PC-3 (cell line): ENCODE measurements at regions not wholly inside any gene's neighbourhood (a gene's known extent, or its start where the extent isn't known, plus 50 kb on each side); places are given as distances from the start of the nearest gene placed in this dataset.

Source experiments
- ATAC-seq: fragments of 200-7000 bp; cut with Tn5 transposase; 2 replicates; pipeline ENCODE4 v1.9.1; 2020; ENCODE audit warnings: mild to moderate bottlenecking, moderate library complexity
- BruUV-seq: library from RNA; stranded (reverse); fragments of 400-500 nt; replicated peaks from 2 replicates; lab custom pipeline; 2021; lab: Mats Ljungman, UMichigan
- CTCF ChIA-PET: fragments of 300-600 bp; sonication (Branson Sonifier 250); formaldehyde crosslinking; loops from one replicate; lab custom pipeline; 2022; ENCODE audit warnings: antibody characterized with exemption; lab: Charles Lee
- POLR2A ChIA-PET: fragments of 300-600 bp; sonication (Branson Sonifier 250); formaldehyde crosslinking; loops from one replicate; lab custom pipeline; 2022; ENCODE audit warnings: antibody characterized with exemption; ENCODE audit not compliant: unreplicated experiment; lab: Charles Lee
- DNase-seq: peaks from one replicate; pipeline ENCODE4 v3.0.0-alpha.2; 2015
- H2AFZ ChIP-seq: fragments of 300-600 bp; sonication (generic); 2 replicates; pipeline ENCODE4 v1.6.0; 2016; ENCODE audit warnings: antibody characterized with exemption, low read length
- H3F3A ChIP-seq: fragments of 300-600 bp; sonication (generic); one replicate; pipeline ENCODE4 v1.6.0; 2017; ENCODE audit warnings: antibody characterized with exemption, low read length, control low read depth, mild to moderate bottlenecking; ENCODE audit not compliant: unreplicated experiment
- H3K27ac ChIP-seq: fragments of 300-600 bp; sonication (generic); 2 replicates; pipeline ENCODE4 v1.5.1; 2016; ENCODE audit warnings: mild to moderate bottlenecking, low read length
- H3K27me3 ChIP-seq: fragments of 300-600 bp; sonication (generic); 2 replicates; pipeline ENCODE4 v1.6.1; 2016; ENCODE audit warnings: low read length, mixed read lengths
- H3K36me3 ChIP-seq: fragments of 300-600 bp; sonication (generic); 2 replicates; pipeline ENCODE4 v1.6.1; 2016; ENCODE audit warnings: low read depth, mixed run types, low read length, mixed read lengths
- H3K4me1 ChIP-seq: fragments of 300-600 bp; sonication (generic); 2 replicates; pipeline ENCODE4 v1.5.1; 2016; ENCODE audit warnings: low read length; ENCODE audit not compliant: insufficient read depth
- H3K4me2 ChIP-seq: fragments of 300-600 bp; sonication (generic); 2 replicates; pipeline ENCODE4 v1.6.0; 2016; ENCODE audit warnings: low read length
- H3K4me3 ChIP-seq: fragments of 300-600 bp; sonication (generic); 2 replicates; pipeline ENCODE4 v1.5.1; 2016; ENCODE audit warnings: mild to moderate bottlenecking, low read length, mixed read lengths
- H3K79me2 ChIP-seq: fragments of 300-600 bp; sonication (generic); 2 replicates; pipeline ENCODE4 v1.6.1; 2017; ENCODE audit warnings: low read length, mixed read lengths
- H3K9ac ChIP-seq: fragments of 300-600 bp; sonication (generic); 2 replicates; pipeline ENCODE4 v1.6.0; 2016; ENCODE audit warnings: mild to moderate bottlenecking, low read length
- H3K9me2 ChIP-seq: fragments of 300-600 bp; sonication (generic); replicated peaks from 2 replicates; pipeline ENCODE4 v1.6.1; 2016; ENCODE audit warnings: mixed run types, low read length, mixed read lengths
- H3K9me3 ChIP-seq: fragments of 300-600 bp; sonication (generic); 2 replicates; pipeline ENCODE4 v1.6.1; 2016; ENCODE audit warnings: low read length, mixed read lengths
- H4K20me1 ChIP-seq: fragments of 300-600 bp; sonication (generic); 2 replicates; pipeline ENCODE4 v1.6.1; 2016; ENCODE audit warnings: low read length, mixed read lengths
- EZH2 ChIP-seq: fragments of 300-600 bp; sonication (generic); IDR thresholded peaks from one replicate; pipeline ENCODE4 v1.6.1; 2017; ENCODE audit warnings: antibody characterized with exemption, mild to moderate bottlenecking, low read length; ENCODE audit not compliant: unreplicated experiment
- EZH2phosphoT487 ChIP-seq: fragments of 300-600 bp; sonication (generic); IDR thresholded peaks from 2 replicates; pipeline ENCODE4 v1.6.1; 2018; ENCODE audit warnings: mild to moderate bottlenecking, antibody characterized with exemption, low read length, borderline replicate concordance
- intact Hi-C: fragments of 100-400 bp; cut with micrococcal nuclease; formaldehyde crosslinking; loops from 2 replicates; pipeline ENCODE4 v1.9.0; 2023
- TF ChIP-seq, protein P1 (sequence below): fragments of 300-600 bp; sonication (generic); conservative IDR thresholded peaks from 2 replicates; pipeline ENCODE4 v1.5.1; 2017; ENCODE audit warnings: antibody characterized with exemption, low read depth, mild to moderate bottlenecking, low read length

- Histone ChIP-seq H3K27me3 (peaks cover 93% of the 10 kb centered on the region), H3K9ac (no peak overlapping the region), H3K4me3 (no peak overlapping the region), H2AFZ (no peak overlapping the region), H3K79me2 (no peaks in the 10 kb centered on the region), H4K20me1 (no peaks in the 10 kb centered on the region), H3K9me2 (no peaks in the 10 kb centered on the region), H3K27ac (no peak overlapping the region), H3K36me3 (no peaks in the 10 kb centered on the region), H3F3A (no peaks in the 10 kb centered on the region), H3K4me2 (no peak overlapping the region), H3K4me1 (no peaks in the 10 kb centered on the region), H3K9me3 (no peaks in the 10 kb centered on the region)
- DNase-seq (no peak), ATAC-seq (no peak)
- BruUV-seq: no TSS peak
- POLR2A ChIA-PET: no interaction called here
- CTCF ChIA-PET: no interaction called here
- intact Hi-C loops: no loop called here
- TF ChIP-seq EZH2phosphoT487: no peak
- no peak for TF ChIP-seq EZH2
- TF ChIP-seq, protein P1, sequence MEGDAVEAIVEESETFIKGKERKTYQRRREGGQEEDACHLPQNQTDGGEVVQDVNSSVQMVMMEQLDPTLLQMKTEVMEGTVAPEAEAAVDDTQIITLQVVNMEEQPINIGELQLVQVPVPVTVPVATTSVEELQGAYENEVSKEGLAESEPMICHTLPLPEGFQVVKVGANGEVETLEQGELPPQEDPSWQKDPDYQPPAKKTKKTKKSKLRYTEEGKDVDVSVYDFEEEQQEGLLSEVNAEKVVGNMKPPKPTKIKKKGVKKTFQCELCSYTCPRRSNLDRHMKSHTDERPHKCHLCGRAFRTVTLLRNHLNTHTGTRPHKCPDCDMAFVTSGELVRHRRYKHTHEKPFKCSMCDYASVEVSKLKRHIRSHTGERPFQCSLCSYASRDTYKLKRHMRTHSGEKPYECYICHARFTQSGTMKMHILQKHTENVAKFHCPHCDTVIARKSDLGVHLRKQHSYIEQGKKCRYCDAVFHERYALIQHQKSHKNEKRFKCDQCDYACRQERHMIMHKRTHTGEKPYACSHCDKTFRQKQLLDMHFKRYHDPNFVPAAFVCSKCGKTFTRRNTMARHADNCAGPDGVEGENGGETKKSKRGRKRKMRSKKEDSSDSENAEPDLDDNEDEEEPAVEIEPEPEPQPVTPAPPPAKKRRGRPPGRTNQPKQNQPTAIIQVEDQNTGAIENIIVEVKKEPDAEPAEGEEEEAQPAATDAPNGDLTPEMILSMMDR: no peak
Observed at GRCh38 chr20:24823989-24824693, 124.9 kb upstream of the CST7 start.

DNA sequence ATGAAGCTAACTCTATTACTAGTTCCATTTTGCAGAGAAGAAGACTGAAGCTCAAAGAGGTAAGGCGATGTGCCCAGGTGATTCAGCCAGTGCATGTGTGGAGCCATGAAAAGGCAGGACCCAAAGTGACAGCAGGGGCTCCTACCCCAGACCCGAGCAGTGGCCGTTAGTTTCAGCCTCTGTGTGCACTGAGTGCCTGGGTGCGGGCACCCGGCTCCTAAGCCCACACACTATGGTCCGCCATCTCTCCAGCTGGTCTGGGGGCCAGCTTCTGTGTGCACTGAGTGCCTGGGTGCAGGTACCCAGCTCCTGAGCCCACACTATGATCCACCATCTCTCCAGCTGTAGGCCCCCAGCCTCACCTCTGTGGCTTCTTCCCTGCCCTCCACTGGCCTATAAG lies 123.5 kb upstream of the CST7 start:
- Histone ChIP-seq H4K20me1 (no peaks in the 10 kb centered on the region), H3K79me2 (no peaks in the 10 kb centered on the region), H3K27ac (no peak overlapping the region), H3K9ac (no peak overlapping the region), H3K9me3 (no peaks in the 10 kb centered on the region), H3K4me1 (no peaks in the 10 kb centered on the region), H2AFZ (no peak overlapping the region), H3K9me2 (no peaks in the 10 kb centered on the region), H3K36me3 (no peaks in the 10 kb centered on the region), H3K4me3 (no peak overlapping the region), H3K27me3 (peaks cover 87% of the 10 kb centered on the region), H3K4me2 (no peak overlapping the region), H3F3A (no peaks in the 10 kb centered on the region)
- no TSS peak for BruUV-seq
- TF ChIP-seq EZH2: no peak
- TF ChIP-seq, protein P1: no peak
- no peak for TF ChIP-seq EZH2phosphoT487
- CTCF ChIA-PET: no interaction called here
- intact Hi-C loops: no loop called here
- DNase-seq (no peak), ATAC-seq (no peak)
- POLR2A ChIA-PET: no interaction called here

- Histone ChIP-seq H3K4me3 (no peak overlapping the region), H3K27ac (no peak overlapping the region), H3K9me2 (no peaks in the 10 kb centered on the region), H3K79me2 (no peaks in the 10 kb centered on the region), H3F3A (no peaks in the 10 kb centered on the region), H3K4me2 (no peak overlapping the region), H3K36me3 (no peaks in the 10 kb centered on the region), H3K27me3 (peaks cover 87% of the 10 kb centered on the region), H3K9me3 (no peaks in the 10 kb centered on the region), H4K20me1 (no peaks in the 10 kb centered on the region), H3K4me1 (no peaks in the 10 kb centered on the region), H2AFZ (no peak overlapping the region), H3K9ac (no peak overlapping the region)
- ChIA-PET POLR2A (no interaction called here), CTCF (no interaction called here)
- TF ChIP-seq EZH2phosphoT487: no peak
- TF ChIP-seq, protein P1: no peak
- DNase-seq (no peak), ATAC-seq (no peak)
- no TSS peak for BruUV-seq
- intact Hi-C loops: no loop called here
Observed at GRCh38 chr20:24827603-24828295, 121.3 kb upstream of the CST7 start.
